ENCODE measurements at regions not wholly inside any gene's neighbourhood (a gene's known extent, or its start where the extent isn't known, plus 50 kb on each side); places are given as distances from the start of the nearest gene placed in this dataset.
"Not testable (repeated sequence)": the region's sequence is repeated elsewhere in the genome, so short reads cannot be mapped to it uniquely, and the experiment has no call there.

- no peak for TF ChIP-seq CTCF (IDR thresholded peaks at IDR 0.05; ENCODE audit: borderline replicate concordance, control extremely low read depth, extremely low read depth, insufficient read depth, missing control alignments)
- in situ Hi-C loops (cut with MboI; ENCODE audit: low sequenced_read_pairs, unreplicated experiment): no loop called here
Measured at GRCh38 chr17:77617516-77617915, 341.0 kb upstream of the TNRC6C start.

GRCh38 chr17:77618173-77618572, 340.3 kb upstream of the TNRC6C start:
- in situ Hi-C loops (cut with MboI; ENCODE audit: low sequenced_read_pairs, unreplicated experiment): no loop called here
- no peak for TF ChIP-seq CTCF (IDR thresholded peaks at IDR 0.05; ENCODE audit: borderline replicate concordance, control extremely low read depth, extremely low read depth, insufficient read depth, missing control alignments)
- no peak for DNase-seq (ENCODE audit: low spot score)

More at GRCh38 chr17:77617516-77617915, 341.0 kb upstream of the TNRC6C start:
- DNase-seq (ENCODE audit: low spot score): no peak

- in situ Hi-C loops (cut with MboI; ENCODE audit: low sequenced_read_pairs, unreplicated experiment): no loop called here
- no peak for TF ChIP-seq CTCF (IDR thresholded peaks at IDR 0.05; ENCODE audit: borderline replicate concordance, control extremely low read depth, extremely low read depth, insufficient read depth, missing control alignments)
- no peak for DNase-seq (ENCODE audit: low spot score)
Measured at GRCh38 chr17:77618731-77619130, 339.8 kb upstream of the TNRC6C start.

- no peak for DNase-seq (ENCODE audit: low spot score)
- TF ChIP-seq CTCF (IDR thresholded peaks at IDR 0.05; ENCODE audit: borderline replicate concordance, control extremely low read depth, extremely low read depth, insufficient read depth, missing control alignments): no peak
- in situ Hi-C loops (cut with MboI; ENCODE audit: low sequenced_read_pairs, unreplicated experiment): no loop called here
Measured at GRCh38 chr17:77619326-77619725, 339.2 kb upstream of the TNRC6C start.

- TF ChIP-seq CTCF (IDR thresholded peaks at IDR 0.05; ENCODE audit: borderline replicate concordance, control extremely low read depth, extremely low read depth, insufficient read depth, missing control alignments): no peak
- DNase-seq (ENCODE audit: low spot score): no peak
- in situ Hi-C loops (cut with MboI; ENCODE audit: low sequenced_read_pairs, unreplicated experiment): no loop called here
Measured at GRCh38 chr17:77619851-77620250, 338.7 kb upstream of the TNRC6C start.

- in situ Hi-C loops (cut with MboI; ENCODE audit: low sequenced_read_pairs, unreplicated experiment): no loop called here
- no peak for DNase-seq (ENCODE audit: low spot score)
- TF ChIP-seq CTCF (IDR thresholded peaks at IDR 0.05; ENCODE audit: borderline replicate concordance, control extremely low read depth, extremely low read depth, insufficient read depth, missing control alignments): no peak
Measured at GRCh38 chr17:77620282-77620681, 338.2 kb upstream of the TNRC6C start.

GRCh38 chr17:77622084-77622483, 336.4 kb upstream of the TNRC6C start:
- DNase-seq (ENCODE audit: low spot score); in situ Hi-C loops (cut with MboI; ENCODE audit: low sequenced_read_pairs, unreplicated experiment): not testable (repeated sequence)
